ENCODE measurements at regions not wholly inside any gene's neighbourhood (a gene's known extent, or its start where the extent isn't known, plus 50 kb on each side); places are given as distances from the start of the nearest gene placed in this dataset.

- H3K4me3 ChIP-seq (ENCODE audit: low read depth, low read length) = no peak overlapping the region
- TF ChIP-seq CTCF (conservative IDR thresholded peaks at IDR 0.05; ENCODE audit: low read depth, low read length) = no peak
- DNase-seq (ENCODE audit: low read depth) = no peak
Observed at GRCh38 chr22:49266561-49267519, 560.8 kb downstream of the BRD1 start.

- no peak for TF ChIP-seq CTCF (conservative IDR thresholded peaks at IDR 0.05; ENCODE audit: low read depth, low read length)
- DNase-seq (ENCODE audit: low read depth) = no peak
- no peak overlapping the region for H3K4me3 ChIP-seq (ENCODE audit: low read depth, low read length)
Observed at GRCh38 chr22:49264696-49265095, 563.0 kb downstream of the BRD1 start.

- DNase-seq (ENCODE audit: low read depth) = no peak
- no peak overlapping the region for H3K4me3 ChIP-seq (ENCODE audit: low read depth, low read length)
- no peak for TF ChIP-seq CTCF (conservative IDR thresholded peaks at IDR 0.05; ENCODE audit: low read depth, low read length)
Observed at GRCh38 chr22:49263101-49263500, 564.6 kb downstream of the BRD1 start.

- no peak for TF ChIP-seq CTCF (conservative IDR thresholded peaks at IDR 0.05; ENCODE audit: low read depth, low read length)
- H3K4me3 ChIP-seq (ENCODE audit: low read depth, low read length) = no peak overlapping the region
- DNase-seq (ENCODE audit: low read depth) = no peak
Observed at GRCh38 chr22:49262167-49262566, 565.5 kb downstream of the BRD1 start.

- no peak for DNase-seq (ENCODE audit: low read depth)
- TF ChIP-seq CTCF (conservative IDR thresholded peaks at IDR 0.05; ENCODE audit: low read depth, low read length) = no peak
- no peak overlapping the region for H3K4me3 ChIP-seq (ENCODE audit: low read depth, low read length)
Observed at GRCh38 chr22:49261616-49262015, 566.1 kb downstream of the BRD1 start.

- no peak overlapping the region for H3K4me3 ChIP-seq (ENCODE audit: low read depth, low read length)
- DNase-seq (ENCODE audit: low read depth) = no peak
- no peak for TF ChIP-seq CTCF (conservative IDR thresholded peaks at IDR 0.05; ENCODE audit: low read depth, low read length)
Observed at GRCh38 chr22:49260681-49261580, 566.7 kb downstream of the BRD1 start.
